HG03139 (cell line): ENCODE measurements at regions not wholly inside any gene's neighbourhood (a gene's known extent, or its start where the extent isn't known, plus 50 kb on each side); places are given as distances from the start of the nearest gene placed in this dataset.
"Not testable (repeated sequence)": the region's sequence is repeated elsewhere in the genome, so short reads cannot be mapped to it uniquely, and the experiment has no call there.

Experiments used
- ATAC-seq: cut with Tn5 transposase; IDR thresholded peaks from one replicate; pipeline ENCODE4 v1.9.1; 2021; ENCODE audit not compliant: unreplicated experiment

DNA sequence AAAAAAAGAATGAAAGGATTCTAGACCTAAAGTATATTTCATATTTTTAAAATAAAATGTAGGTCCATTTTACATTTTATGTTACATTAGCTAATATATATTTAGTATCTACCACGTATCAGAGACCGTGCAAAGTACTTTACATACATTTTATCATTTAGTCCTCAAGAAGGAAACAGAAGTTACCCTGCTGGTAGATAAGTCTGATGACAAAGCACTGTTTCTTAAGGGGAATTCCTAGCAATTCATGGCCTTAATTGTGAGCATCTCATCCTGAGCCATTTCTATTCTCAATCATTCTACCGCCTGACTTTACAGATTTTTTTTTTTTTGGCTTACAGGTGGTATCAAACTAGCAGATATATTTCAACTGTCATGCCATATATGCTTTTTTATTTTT lies 367.7 kb downstream of the PRELID2 start:
- no peak for ATAC-seq

DNA sequence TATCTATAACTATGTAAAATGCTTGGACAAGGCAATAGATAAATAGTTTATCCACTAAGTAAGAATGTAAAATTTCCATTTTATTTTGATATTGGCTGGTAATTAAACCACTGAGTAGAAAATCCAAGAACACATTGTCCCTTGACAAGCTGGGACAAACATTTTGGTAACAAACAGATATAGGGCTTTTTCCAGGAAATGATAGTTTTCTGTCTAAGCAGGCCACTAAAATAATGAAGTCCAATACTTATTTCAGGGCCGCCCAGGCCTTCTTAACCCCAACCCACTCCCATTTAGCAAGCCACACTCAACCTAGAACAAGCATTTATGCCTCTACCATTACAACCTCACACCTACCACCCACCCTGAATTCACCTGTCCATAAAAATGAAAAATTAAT lies 368.6 kb downstream of the PRELID2 start:
- ATAC-seq: no peak

DNA sequence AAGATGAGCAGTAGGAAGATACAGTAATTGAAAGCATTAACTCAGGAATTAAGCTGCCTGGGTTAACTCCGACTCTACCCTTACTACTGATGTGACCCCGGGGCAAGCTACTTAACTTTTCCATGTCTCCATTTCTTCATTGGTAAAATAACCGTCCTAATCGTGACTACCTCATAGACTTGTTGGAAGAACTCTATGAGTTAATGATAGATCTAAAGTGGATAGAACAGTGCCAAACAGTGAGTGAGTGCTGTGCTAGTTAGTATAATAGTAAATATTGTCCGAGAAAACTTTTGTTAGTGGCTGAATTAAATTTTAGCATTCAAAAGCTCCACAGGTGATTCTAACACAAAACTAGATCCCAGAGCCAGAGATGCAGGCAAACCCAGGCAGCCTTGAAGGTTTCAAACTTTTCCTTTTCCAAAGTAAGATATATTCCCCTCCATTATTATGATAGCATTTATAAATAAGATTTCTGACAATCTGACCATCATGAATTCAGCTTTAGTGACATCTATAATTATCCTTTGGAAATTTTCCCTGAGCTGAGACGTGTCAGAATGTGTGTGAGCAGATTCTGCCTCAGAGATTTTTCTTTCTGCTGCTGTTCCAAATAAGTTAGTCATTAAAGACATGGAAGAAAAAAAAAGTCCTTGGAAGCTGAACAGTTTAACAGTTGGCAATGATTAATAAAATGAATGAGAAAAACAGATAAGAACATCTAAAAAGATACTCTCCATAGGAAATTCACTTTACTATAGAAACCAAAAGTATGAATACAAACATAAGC lies 369.5 kb downstream of the PRELID2 start:
- ATAC-seq: no peak

DNA sequence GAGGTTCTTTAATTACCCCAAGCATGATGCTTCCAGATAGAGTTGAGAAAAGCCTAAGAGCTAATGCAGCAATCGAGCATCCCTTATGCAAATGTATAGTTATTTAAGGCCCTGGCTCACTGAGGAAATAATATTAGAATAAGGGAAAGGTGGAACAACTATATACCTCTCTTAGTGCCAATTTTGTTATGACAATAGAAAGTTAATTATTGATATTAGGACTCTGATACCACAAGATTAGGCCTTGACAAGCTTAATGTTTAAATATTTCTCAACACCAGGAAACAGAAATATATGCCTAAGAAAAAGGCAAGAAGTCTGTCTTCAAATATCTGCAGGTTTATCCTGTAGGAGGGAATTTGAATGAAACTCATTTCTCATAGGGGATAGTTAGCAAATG lies 371.0 kb downstream of the PRELID2 start:
- ATAC-seq: no peak

DNA sequence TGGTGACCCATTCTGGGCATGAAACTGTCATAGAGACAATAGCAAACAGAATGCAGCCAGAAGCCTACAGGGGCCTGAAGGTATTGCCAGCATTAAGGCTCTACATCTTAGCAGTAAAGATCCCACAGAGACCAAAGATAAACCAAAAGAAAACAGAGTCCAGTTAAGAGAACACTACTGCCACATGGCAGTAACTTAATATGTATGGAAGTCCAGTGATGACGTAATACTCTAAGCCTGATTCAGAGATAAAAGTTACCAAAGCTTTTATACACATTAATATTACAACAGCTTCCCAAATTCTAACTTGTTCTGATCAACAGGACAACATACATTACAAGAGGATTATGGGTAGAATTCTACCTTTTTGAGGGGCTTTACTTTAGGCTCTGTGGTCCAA lies 371.5 kb downstream of the PRELID2 start:
- no peak for ATAC-seq

DNA sequence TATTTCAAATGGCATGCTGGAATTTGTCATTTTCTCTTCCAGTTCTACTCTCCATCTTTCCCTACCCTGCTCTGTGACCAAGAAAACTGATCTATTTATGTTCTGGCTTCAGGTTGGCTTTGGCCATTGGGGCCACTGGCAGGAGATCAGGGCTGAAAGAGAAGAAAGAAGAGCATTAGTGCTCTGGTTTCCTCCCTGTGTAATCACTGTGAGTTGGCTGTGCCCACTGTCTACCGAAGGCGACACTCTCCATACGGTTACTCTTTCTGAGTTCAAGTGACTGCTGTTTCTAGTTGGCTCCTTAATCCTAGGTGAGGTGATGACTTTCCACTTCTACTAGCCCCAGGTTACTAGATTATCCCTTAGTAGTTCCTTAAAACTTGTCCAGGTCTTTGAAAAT lies 372.6 kb downstream of the PRELID2 start:
- ATAC-seq: no peak

DNA sequence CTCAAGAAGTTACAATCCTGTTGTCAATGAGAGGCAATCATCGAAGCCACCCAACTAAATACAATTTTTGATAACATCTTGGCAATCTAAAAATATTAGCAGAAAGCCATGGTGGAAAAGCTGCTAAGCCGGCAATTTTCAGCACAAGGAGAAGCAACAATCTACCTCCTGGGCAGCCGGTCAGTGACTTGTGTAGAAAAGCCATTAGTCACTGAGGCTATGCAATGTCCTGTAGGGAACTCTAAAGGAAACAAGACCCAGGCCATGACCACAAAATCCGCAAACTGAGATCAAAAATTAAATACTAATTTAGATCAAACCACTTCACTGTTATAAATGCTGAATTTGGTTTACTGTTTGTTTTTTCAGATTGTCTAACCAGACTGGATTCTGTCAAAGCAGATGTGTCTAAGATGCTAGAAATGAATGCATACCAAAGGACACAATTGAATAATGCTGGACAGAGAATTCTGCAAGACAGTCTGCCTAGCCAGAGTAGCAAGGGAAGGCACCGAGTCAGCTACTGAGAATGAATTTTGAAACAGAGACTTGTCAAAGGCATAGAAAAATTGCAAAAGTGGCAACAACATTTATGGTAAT lies 384.8 kb downstream of the PRELID2 start:
- ATAC-seq: no peak

DNA sequence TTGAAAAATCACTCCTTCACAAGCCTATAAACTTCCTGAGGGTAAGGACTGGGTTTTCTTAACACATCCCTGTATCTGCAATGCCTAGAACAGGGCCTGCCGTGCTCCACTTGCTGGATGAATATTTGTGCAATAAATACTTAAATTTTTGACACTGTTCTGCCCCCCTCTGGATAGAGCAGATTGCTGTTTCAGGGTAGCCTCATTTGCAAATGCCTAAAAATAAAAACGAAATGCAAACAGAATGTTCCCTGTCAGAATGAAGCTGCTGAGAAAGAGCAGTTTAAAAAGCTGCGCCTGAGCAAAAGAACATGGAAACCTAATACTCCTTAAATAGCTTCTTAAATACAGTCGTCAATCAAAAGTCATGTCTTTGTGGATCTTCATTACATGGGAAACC lies 385.3 kb downstream of the PRELID2 start:
- ATAC-seq: no peak

DNA sequence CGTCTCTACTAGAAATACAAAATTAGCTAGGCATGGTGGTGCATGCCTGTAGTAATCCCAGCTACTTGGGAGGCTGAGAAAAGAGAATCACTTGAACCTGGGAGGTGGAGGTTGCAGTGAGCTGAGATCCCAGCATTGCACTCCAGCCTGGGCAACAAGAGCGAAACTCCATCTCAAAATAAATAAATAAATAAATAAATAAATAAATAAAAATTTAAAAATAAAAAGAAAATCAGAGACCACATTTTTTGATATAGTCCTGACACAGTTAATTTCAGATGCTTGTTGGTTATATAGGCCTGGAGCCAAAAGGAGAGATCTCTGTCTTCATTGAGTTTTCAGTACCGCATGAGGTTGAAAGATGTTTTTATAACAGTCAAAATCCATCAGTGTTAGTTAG lies 388.3 kb downstream of the PRELID2 start:
- ATAC-seq: not testable (repeated sequence)

DNA sequence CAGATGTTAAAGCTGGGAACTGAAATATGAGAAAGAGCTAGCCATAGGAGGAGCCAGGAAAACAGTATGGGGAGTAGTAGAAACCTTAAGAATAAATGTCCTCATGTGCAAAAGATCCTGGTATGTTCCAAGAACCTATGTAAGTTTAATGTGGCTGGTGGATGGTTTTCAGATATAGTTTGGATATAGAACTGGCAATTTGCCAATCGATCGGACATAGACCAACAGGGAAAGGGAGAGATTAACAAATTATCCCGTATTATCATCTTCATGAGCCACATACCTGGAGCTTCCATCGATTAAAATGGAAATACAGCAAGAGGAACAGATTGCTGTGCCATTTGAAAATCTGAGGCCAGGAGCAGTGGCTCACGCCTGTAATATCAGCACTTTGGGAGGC lies 388.7 kb downstream of the PRELID2 start:
- ATAC-seq: no peak

DNA sequence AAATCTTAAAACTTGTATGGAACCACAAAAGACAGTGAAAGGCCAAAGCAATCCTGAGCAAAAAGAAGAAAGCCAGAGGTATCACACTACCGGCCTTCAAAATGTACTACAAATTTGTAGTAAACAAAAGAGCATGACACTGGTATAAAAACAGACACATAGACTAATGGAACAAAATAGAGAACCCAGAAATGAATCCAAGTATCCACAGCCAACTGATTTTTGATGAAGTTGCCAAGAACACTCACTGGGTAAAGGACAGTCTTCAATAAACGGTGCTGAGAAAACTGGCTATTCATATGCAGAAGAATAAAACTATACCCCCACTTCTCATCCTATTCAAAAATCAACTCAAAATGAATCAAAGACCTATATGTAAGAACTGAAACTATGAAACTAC lies 390.1 kb downstream of the PRELID2 start:
- no peak for ATAC-seq

DNA sequence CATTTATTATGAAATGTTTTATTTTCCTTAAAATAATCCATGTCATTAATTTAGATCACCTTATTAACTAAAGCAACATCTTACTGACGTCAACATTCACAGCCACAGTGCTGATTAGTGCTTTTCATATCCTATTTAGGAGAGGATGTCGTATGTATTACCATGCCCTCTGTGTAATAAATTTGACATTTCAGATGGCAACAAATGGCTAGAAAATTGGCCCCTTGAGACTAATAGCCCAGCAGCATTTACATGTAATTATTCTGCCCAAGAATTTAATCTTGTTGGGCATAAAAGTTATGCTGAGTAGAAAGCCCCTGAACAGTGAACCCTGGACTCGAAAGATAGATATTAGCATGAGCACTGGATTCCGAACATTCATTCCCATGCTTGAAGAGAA lies 391.2 kb downstream of the PRELID2 start:
- no peak for ATAC-seq

DNA sequence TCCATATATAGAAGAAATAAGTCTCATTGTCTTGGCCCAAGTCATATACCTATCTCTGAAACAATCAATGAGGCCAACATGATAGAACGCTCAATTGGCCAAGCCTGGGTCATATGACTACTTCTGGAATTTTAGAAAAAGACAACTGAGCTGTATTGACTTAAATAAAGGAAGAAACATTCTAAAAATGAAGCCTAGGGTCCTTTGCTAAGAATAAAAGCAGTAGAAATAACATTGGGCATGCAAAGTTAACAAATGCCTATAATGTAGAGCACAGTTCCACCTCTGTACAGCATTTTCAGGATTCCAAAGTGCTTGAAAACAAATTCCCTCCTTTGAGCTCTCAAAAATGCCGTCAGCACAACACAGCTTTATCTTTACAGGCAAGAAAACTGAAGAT lies 391.8 kb downstream of the PRELID2 start:
- ATAC-seq: no peak

DNA sequence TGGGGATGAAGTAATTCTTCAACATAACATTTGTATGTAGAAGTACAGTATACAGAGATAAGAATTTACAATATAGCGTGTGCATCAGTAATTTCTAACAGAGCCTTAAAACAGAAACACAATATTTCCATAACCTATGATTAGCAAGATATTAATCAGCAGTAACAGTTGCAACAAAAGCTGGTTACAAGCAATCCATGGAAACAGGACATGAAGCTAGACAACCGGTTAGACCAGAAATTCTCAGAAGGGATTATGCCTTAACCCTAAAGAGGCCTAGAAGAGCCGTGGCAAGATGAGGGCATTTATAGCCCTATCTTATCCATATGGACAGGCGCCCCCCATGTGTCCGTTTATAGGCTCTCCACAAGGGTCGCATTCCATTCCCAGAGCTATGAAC lies 392.5 kb downstream of the PRELID2 start:
- not testable (repeated sequence) for ATAC-seq

DNA sequence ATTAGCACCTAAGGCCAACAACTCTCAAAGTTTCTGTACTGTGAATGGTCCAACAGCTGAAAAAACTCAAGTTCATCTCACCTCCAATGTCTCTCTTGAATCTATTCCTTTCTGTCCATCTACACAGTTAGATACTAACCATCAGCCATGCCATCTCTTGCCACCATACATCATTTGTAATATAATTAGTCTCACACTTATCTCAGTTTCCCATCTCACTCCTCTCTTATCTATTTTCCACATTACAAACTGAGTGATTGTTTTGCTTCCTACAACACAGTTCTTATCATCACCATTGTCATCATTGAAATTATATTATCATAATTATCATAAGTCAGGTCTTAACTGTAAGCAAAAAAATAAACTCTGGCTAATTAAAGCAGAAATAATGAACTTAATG lies 393.9 kb downstream of the PRELID2 start:
- ATAC-seq: no peak

DNA sequence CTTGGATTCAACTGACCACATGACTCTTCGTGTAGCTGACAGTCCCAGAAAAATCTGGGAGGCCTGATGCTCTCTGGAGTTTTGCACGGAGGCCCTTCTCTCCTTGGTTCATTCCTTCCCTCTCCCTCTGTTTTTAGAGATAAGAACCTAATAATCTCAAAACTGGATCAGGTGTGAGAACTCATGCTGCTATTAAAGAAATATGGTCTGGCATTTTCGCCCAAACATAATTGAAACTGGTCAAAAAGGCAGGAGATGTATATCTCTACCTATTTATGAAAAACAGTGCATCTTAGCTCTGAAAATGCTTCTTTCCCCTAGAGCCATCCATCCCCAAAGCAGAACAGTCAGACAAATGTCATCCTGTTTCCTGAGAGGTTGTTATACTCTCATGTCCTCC lies 397.5 kb downstream of the PRELID2 start:
- no peak for ATAC-seq

DNA sequence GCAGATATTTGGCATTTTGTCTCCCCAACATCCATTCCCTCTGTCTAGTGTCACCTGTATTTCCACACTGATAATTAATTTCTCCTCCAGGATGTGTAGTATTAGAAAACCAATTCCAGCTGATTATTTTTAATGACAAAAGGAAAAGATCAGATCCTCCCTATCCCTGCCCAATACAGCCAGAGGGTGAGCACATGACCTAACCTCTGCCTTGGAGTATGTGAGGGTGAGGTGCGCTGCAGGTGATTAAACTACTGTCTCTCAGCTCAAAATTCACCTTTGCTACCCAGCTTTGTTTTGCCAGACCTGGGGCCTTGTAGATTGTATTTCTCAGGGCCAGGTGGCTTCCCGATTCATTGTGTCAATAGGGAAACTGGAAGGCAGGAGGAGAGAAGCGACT lies 402.1 kb downstream of the PRELID2 start:
- ATAC-seq: no peak

DNA sequence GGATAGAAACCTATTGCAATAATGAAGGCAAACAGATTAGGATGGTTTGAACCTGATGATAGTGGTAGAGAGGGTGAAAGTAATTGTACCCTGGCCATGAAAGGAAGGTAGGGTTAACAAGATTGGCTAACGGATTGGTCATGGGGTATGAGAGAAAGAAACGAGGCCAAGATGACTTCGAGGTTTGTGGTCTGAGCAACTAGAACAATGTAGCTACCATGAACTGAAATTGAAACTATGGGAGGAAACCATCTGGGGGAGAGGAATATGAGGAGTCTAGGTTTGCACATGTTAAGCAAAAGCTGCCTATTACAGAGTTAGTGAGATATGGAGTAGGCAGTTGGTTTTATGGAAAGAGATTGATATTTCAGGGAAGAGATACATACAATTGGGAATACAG lies 406.0 kb downstream of the PRELID2 start:
- ATAC-seq: no peak

DNA sequence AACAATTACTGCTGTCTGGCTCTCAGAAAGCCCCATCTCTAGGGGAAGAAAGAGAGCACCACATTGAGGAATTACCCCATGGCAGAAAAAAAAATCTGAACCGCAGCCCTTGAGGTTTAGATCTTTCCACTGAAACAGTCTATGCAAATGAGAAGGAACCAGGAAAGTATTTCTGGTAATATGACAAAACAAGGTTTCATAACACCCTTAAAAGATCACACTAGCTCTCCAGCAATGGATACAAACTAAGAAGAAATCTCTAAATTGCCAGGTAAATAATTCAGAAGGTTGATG lies 427.1 kb downstream of the PRELID2 start:
- peak; percentile 54 for ATAC-seq

DNA sequence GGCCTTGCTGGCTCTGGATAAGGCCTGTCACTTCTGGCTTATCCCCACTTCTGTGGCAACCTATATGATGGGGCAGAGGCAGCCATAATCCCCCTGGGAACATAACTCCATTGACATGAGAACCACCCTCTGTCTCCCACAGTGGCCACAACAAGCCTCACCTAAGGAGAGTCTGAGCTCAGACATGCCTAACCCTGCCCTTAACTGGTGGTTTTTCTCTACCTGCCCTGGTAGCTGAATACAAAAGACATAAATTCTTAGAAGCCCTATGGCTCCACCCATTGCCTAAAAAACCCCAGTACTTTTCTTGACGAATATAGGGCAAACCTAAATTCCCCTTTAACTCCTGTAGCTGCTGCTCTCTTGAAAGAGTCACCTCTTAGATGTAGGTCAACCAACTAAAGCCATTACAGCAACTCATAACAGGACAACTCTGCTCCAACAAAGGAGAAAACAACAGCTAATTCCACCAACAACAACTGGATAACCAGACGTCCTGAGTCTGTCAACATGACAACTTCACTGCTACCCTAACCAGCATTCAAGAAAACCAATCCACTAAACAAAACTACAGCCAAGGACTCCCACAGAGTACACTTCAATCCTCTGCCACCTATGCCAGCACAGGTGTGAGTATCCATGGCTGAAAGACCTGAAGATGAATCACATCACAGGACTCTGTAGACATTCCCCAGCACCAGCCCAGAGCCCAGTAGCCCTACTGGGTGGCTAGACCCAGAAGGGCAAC lies 427.7 kb downstream of the PRELID2 start:
- ATAC-seq: peak; percentile 29

DNA sequence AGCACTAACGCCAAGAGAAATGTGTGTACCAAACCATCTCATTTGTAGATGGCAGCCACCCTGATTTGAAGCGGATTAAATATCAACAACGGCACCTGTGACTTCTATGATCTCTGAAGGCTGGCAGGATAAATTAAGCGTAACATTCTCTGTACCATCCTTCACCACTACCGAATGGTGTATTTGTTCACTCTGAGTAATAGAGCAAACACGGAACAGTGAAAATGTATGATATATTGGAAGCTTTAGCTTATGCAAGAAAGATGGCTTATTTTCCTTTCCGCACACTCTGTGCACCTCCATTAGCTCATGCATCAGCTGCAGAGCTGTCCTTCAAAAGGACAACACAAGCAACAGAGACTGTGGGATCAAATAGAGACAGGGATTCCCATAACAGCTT lies 431.1 kb downstream of the PRELID2 start:
- ATAC-seq: no peak

DNA sequence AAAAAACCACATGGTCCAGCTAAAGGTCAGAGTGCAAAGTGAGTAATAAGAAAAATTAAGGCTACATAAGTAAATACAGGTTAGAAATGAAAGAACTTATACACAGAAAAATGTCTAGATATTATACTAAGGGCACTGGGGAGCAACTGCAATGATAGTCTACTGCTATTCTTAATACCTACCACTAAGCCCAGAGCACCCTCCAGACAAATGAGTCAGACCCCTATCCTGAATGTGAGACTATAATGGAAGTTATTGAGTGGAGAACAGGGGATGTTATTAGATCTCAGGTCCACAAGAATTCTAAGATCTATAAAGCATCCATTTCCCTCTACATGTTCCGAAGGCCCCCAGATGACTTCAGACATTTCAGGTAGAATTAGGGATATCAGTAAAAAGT lies 438.3 kb downstream of the PRELID2 start:
- no peak for ATAC-seq
